ENCODE measurements at regions not wholly inside any gene's neighbourhood (a gene's known extent, or its start where the extent isn't known, plus 50 kb on each side); places are given as distances from the start of the nearest gene placed in this dataset.

- TF ChIP-seq GATA3 (IDR thresholded peaks at IDR 0.05; ENCODE audit: low read depth, low read length) = no peak
- TF ChIP-seq GATA2 (IDR thresholded peaks at IDR 0.05; ENCODE audit: low read depth, low read length) = no peak
These were observed 93.4 kb downstream of the DACT2 start for GRCh38 chr6:168226061-168226752.

All from SH-SY5Y (cell line).